ENCODE measurements at regions not wholly inside any gene's neighbourhood (a gene's known extent, or its start where the extent isn't known, plus 50 kb on each side); places are given as distances from the start of the nearest gene placed in this dataset.
"Not testable (repeated sequence)": the region's sequence is repeated elsewhere in the genome, so short reads cannot be mapped to it uniquely, and the experiment has no call there.

DNA sequence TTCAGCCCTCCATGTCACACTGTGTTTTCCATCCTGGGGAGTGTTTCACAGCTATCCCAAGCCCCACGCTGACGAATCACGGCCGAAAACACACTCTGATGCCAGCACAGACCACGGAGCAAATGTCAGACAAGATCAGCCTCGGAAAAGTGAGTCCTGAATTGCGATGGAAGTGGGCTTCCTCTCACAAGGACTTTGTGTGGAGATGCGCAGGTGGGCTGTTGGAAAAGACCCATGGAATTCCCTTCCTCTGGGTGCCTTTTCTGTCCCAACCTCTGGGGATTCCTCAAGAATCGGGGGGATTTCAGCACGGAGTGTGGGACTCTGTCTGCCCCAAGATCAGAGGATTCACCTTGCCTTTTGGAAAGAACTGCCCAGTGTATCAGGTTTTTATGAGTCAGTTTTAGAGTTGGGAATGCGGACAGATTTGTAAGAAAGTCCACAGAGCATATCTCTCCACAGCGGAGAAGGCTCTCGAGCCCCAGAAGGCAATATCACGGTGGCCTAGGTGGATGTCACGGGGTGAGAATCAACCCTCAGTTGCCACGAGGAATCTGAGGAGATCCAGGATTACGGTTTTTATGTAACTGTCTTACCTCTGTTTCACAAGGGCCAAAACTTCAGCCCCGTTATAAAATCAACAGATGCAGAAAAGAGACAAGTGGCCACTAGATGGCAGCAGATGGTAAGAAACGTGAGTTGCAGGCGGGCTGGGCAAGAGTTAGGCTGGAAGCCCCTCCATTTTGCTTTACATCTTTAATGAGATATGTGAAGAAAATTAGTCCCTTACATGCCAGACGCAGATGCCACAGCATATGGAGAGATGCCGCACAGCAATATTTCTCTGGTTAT is 201.9 kb downstream of the DAD1 start:
- peak; percentile 77 for DNase-seq (ENCODE audit: low spot score)

DNA sequence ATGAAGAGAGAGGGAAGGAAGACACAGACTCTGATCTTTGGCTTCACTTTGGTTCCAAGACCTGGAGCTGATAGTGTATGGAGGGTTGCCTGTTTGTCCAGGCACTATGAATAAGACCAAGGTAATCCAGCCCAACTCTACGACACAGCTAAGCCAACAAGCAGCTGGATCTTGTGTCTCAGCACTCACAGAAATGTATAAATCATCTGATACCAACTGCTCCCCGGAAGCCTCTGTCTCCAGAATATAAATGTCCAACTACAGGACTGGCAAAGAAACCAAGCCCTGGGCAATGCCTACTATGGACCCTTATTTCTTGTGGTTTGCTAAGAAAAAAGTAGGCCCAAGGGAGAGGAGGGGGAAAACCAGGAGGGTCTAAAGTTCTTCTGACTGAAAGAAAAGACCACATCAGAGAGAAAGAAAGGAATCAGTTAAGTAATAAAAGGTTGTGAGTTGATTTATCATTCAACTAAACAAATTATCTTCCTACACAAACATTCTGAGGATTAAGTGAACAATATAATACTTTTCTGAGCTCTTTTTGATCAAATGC is 204.0 kb downstream of the DAD1 start:
- DNase-seq (ENCODE audit: low spot score), result no peak

DNA sequence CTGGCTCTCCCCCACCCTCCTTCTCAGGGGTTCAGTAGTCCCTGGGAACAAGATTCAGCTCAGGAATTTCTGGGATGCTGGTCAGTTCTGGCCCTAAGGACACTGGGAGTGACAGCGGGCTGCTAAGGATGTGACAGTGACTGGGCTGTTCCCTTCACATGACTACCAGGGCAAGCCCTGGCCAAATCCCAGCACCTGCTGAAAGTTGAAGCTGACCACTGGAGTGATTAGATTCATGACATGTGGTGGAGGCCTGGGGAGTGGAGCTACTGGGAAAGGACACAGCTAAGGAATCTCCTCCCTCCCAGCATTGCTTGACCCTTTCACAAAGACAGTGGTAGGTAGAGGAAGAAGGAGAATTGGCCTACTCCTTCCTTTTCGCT is 204.9 kb downstream of the DAD1 start:
- no peak for DNase-seq (ENCODE audit: low spot score)

DNA sequence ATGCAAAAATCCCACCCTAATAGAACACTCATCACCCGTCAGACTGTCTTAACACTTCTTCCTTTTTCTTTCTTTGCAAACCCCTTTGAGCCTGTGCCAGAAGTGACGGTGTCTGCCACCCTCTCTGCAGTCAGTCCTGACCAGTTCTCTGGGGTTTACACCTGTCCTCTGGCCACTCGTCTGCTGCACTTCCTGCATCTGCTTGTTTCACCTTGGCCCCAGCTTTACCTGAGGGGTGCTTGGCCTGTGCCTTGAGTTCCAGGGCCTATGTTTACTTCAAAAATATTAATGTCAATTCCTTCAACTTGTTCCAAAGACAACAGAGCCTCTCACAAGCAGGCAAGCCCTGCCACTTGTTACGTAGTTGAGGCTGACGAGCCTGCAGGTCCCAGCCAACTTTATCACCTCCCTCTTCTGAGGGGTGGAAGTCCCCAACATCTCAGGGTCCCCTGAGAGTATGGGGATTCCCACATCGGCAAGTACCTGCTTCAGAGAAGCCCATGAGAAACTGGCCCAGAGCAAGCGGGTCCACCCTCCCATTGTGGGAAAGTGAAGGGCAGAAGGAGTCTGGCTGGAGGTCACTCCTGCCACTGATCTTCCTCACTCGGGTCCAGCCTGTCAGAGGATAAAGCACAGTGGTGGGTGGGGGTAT is 205.4 kb downstream of the DAD1 start:
- no peak for DNase-seq (ENCODE audit: low spot score)

DNA sequence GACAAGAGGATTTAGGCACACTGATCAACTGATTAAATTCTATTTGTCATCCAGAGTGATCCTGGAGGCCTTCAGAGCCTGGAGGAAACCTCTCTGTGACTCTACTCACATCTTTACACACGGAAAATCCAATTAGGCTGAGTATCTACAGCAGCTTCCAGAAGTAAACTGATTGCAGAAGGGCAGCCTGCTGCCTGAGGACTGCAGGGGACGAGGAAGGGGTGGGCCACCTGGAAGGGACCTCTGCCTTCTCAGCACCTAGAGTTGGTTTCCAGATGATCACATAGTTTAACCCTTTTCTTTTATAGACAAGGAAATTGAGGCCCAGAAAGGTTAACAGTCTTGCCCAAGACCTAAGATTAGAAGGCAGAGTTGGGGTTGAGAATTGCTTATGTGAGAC is 206.1 kb downstream of the DAD1 start:
- DNase-seq (ENCODE audit: low spot score), result no peak

DNA sequence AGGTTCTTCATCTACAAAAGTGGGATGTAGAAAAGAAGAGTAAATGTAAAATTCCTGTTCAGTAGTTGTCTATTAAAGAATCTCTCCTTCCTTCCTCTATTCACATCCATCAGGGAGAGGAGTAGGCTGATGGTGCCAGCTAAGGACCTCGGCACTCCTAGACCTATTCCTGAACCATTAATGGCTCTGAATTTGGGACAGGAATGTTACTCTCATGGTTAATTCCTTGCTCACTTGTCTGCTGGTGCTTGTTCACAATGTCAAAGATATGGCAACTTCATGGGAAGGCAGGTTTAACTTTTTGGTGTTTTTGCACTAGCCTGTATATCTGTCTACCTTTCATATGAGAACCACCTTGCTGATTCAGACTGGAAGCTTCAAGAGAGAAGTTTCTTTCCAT is 206.6 kb downstream of the DAD1 start:
- no peak for DNase-seq (ENCODE audit: low spot score)

DNA sequence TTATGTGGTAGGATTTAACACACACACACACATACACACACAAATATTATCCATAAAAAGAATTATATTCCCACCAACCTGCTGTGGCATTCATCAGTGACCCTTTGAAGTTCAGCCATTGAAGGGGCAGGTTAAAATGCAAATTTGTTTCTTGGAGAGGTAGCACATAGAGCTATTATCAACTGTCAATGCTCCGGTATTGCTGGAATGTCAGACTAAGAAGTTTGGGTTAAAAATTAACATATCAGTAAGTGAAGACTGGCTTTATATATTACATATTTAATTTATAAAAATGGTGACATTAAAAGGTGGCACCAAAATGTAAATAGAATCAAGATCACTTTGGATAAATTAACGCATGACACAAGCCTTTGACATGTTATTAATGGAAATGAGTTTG is 207.3 kb downstream of the DAD1 start:
- no peak for DNase-seq (ENCODE audit: low spot score)

DNA sequence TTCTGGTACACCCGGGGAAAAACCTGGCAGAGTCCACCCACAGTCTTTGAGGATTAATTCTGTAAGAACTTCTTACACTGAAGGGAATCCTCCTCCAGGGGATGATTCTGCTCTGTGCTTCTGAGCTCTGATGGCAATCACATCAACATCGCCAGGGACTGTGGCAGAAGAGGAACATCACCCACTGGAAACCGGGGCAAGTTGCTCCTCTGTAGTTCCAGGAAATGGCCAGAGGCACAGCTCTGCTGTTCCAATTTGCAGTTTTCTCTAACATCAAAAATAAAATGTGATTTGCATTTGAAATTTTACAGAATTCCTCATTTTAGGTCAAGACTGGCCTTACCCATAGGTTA is 207.6 kb downstream of the DAD1 start:
- DNase-seq (ENCODE audit: low spot score), result no peak

DNA sequence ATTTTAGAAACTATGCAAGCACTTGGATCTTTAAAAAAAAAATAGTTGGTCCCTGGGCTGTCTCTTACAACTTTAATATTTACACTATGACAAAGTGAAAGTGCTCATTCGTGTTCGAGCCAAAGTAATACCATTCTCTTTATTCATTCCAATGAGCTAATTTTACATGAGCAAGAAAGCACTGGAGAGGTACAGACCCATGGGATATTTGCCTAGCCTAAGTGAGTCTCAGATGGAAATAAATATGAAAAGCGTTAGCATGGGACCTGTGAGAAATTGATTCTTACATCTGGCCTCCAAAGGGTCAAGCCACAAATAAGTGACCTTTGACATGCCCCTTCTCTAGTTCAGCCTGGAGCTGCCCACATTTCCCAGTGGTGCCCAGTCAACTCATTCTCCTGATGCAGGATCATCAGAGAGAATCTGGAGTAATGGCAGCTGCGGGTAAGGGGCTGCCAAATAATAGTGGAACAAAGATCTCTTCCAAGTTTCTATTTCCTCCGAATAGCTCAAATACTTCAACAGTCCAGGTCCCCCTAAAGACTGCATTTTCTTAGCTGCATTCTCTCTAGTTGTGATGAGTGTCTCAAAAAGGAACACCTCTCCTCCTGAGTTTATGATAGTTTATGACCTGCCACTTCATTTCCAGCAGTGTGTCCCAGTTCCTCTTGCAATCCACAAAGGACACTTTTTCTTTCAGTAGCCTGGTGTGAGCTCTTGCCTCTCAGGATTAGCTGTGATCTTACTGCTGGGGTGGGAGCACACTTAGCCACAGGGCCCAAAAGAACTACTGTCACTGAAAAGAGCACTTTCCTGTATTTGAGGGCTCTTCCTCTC is 208.2 kb downstream of the DAD1 start:
- no peak for DNase-seq (ENCODE audit: low spot score)

DNA sequence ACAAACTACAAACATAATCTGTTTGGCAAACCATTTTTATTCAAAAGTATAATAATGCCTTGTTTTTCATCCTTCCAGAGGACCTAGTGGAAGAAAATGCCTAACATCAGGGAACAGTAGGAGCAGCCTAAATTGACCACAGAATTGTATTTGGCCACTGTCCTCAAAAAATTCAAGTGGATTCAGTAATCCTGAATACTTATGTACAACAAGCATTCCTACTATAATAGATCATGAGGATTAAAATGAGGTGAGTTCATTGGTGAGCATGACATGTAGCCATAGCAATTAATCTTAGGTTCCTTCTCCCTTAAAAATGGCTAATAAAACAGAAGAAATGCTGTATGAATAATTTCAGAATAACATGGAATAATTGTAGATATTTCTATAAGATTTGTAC is 209.3 kb downstream of the DAD1 start:
- no peak for DNase-seq (ENCODE audit: low spot score)

DNA sequence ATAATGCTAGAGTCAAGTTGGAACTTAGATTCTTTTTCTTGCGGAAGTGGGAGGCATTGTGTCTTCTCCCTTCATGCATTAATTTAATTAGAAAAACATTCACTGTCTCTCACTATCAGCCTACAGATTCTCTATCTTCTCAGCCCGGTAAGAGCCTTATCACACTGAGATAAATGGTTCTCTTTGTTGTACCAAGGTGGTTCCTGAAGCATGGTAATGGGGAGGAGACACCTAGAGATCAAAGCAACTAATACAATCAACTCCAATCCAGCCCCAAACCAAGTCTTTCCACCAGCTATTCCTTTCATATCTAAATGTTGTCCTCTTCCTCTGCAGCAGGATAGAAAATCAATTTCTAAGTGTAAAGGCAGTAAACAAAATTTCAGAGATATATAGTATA is 210.8 kb downstream of the DAD1 start:
- DNase-seq (ENCODE audit: low spot score), result no peak

DNA sequence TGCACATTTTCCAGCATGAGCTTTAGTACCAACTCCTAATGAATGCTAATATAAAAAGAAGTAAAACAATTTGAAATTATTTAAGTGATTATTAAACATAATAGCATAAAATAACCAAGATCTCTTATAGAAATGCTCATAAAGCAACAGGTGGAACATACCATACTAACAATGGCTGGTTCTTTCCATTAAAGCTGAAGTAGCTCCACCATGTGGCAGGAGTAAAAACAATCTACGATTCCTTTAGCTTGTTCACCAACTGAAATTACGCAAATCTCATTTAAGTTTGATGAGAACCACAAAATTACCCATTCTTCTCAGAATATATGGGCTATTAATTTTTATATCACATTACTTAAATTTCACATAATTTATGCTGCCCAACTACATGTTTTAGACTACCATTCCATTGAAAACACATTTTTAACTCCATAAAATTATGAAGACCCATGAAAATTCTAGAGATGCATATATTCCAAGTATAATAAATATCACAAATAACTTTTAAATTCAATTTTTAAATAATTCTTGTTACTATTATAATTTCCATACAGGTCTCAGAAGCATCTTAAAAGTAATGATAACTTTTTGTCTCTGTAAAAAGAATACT is 213.6 kb downstream of the DAD1 start:
- peak; percentile 18 for DNase-seq (ENCODE audit: low spot score)

DNA sequence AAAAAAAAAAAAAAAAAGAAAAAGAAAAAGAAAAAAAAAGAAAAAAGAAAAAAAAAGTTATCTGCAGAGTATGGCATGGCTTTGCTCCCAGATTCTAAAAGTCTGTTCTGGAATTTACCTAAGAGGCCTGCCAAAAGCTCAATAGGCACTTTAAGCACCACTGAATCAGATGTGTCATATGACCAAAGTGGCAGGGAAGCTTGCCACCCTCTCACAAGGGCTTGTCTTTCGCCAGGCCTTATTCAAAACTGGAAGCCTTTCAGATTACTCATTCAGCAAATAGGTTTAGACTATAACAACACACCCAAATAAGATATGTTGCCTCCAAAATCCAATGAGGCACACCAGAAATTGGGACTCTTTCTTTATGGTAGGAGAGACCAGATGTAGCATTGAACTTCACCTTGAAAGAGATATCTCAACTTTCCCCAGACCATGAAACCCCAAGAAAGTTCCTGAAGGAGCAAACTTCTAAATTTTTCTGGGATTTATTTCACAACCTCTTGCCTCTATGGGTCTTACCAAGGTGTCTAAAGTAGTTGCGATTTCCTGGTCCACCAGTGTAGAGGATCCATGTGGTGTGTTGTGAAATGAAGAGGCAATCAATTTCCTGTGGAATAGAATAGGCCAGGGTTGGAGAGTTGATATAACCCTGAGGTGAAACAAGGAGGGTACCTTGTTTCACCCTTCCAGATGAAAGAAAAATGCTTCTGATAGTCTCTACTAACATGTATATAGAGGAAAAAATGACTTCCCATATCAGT is 218.8 kb downstream of the DAD1 start:
- DNase-seq (ENCODE audit: low spot score), result peak; percentile 19

DNA sequence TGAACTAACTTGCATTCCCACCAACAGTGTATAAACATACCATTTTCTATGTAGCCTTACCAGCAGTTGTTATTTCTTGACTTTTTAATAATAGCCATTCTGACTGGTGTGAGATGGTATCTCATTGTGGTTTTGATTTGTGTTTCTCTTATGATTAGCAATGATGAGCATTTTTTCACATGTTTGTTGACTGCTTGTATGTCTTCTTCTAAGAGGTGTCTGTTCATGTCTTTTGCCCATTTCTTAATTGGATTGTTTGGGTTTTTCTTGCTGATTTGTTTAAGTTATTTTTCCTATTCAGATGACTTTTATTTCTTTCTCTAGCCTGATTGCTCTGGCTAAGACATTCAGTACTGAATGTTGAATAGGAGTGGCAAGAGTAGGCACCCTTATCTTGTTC is 230.3 kb downstream of the DAD1 start:
- no peak for DNase-seq (ENCODE audit: low spot score)

DNA sequence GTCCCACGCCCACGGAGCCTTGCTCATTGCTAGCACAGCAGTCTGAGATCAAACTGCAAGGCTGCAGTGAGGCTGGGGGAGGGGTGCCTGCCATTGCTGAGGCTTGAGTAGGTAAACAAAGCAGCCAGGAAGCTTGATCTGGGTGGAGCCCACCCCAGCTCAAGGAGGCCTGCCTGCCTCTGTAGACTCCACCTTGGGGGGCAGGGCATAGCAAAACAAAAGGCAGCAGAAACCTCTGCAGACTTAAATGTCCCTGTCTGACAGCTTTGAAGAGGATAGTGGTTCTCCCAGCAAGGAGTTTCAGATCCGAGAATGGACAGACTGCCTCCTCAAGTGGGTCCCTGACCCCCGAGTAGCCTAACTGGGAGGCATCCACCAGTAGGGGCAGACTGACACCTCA is 239.7 kb downstream of the DAD1 start:
- DNase-seq (ENCODE audit: low spot score), result not testable (repeated sequence)

DNA sequence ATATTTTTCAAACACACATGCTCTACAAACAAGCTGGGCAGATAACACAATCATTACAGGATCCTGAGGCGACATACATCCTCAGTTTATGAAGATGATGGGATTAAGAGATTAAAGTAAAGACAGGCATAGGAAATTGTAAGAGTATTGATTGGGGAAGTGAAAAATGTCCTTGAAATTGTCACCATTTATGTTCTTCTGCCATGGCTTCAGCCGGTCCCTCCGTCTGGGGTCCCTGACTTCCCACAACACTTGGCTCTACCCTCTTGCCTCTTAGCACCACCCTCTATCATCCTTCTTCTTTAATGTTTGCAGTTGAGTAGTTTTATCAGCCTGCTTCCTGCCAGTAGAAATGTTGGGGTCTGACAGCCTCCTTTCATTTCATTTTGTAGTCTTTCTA is 244.4 kb downstream of the DAD1 start:
- DNase-seq (ENCODE audit: low spot score), result no peak

DNA sequence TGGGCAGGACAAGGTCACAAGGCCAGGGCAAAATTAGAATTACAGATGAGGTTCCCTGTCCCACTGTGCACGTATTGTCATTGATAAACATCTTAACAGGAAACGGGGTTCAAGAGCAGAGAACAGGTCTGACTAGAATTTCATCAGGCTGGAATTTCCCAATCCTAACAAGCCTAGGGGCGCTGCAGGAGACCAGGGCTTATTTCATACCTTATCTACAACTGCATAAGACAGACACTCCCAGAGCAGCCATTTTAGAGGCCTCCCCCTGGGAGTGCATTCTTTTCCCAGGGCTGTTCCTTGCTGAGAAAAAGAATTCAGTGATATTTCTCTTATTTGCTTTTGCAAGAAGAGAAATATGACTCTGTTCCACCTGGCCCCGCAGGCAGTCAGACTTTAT is 244.8 kb downstream of the DAD1 start:
- DNase-seq (ENCODE audit: low spot score), result not testable (repeated sequence)

DNA sequence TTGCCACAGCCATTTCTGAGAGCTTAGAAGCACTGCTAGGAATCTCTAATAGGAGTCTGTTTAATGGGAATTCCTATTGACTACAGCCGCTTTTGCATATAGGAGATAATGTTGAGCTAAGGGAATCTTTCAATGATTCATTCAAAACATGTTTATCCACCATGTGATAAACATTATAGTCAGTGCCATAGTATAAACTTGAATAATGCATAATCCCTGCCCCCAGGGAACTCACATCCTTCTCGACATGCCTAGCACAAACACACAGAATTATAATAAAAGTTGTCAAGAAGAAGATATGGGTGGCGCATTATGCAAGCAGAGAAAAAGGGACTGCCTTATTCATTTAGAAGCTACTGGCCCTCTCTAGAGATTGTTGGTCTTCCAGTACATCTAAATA is 248.0 kb downstream of the DAD1 start:
- DNase-seq (ENCODE audit: low spot score), result no peak

DNA sequence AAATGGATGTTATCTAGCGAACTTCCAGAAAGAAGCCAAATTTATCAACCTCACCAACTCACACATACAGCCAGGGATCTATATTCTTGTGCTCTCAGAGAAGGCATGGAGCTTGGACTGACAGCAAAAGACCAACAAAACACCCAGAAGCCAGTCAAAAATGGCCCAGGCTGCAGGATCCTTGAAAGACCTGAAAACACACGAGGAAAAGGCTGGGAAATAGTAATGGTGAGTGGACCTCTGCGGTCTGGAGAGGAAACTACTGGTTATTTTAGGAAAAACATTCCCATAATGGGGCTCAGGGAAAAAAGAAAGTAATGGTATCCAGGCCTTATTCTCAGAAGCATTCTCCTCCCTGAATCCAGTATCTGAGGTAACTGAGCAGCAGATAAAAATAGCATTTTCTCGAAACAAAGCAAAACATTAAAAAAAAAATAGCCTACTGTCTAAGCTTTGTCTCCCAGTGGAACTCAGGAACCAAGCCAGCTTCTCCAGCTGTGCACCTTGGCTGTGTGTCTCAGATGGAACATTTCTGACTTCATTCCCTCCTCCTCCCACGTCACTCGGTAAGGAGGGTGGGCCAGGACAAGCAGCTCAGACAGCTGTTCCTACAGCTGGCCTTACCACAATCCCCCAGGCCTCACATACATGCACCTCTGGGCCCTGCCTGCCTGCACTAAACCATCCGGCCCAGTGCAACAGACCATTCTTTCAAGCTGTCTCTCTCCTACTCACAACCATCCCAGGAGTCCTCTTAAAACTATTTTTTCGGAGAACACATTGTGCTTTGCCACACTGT is 249.9 kb downstream of the DAD1 start:
- no peak for DNase-seq (ENCODE audit: low spot score)

DNA sequence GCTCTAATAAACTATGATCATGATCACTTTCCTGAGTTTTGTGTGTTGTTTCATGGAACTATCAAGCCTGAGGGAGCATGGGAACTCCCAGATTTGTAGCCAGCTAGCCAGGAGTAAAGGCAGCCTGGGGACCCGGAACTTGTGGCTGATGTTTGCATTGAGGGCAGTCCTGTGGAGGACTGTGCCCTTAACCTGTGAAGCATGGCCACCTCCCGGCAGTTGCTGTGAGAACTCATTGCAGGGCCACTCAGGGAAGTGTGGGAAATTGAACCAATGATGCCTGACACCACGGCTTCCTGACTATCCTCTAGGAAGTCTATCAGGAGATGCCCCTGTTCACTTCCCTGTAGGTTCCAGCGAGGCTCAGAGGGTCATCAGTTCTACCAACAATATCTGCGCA is 250.6 kb downstream of the DAD1 start:
- DNase-seq (ENCODE audit: low spot score), result no peak

DNA sequence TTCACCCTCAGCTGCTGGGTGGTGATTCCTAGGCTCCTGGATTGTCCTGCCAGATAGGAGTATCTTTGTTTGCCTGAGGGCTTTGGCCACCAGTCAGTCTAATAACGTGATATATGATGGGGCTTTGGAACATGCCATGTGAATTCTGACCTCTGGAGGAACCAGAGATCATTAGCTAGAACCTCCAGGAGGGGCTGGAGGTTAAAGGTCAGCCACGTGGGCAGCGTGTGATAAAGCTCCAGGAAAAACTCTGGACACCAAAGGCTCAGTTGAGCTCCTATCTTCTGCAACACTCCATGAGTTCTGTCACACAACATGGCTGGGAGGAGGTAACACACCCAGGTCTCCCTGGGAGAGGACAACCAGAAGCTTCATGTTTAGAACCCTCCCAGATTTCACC is 251.1 kb downstream of the DAD1 start:
- no peak for DNase-seq (ENCODE audit: low spot score)
